WI38 (cell line): ENCODE measurements at regions not wholly inside any gene's neighbourhood (a gene's known extent, or its start where the extent isn't known, plus 50 kb on each side); places are given as distances from the start of the nearest gene placed in this dataset.

Source experiments
- H3K4me3 ChIP-seq: 2 replicates; pipeline ENCODE4 v1.5.1; 2011; ENCODE audit warnings: low read depth, mild to moderate bottlenecking, control low read depth, low read length
- CTCF ChIP-seq: IDR thresholded peaks from 2 replicates; pipeline ENCODE4 v1.5.1; 2012; ENCODE audit warnings: low read depth, mild to moderate bottlenecking, control low read depth, low read length

- no peak overlapping the region for H3K4me3 ChIP-seq
- TF ChIP-seq CTCF = no peak
These were observed 884.6 kb upstream of the GHITM start for GRCh38 chr10:83254698-83255097.

- no peak for TF ChIP-seq CTCF
- no peak overlapping the region for H3K4me3 ChIP-seq
These were observed 876.9 kb upstream of the GHITM start for GRCh38 chr10:83262434-83262833.

- H3K4me3 ChIP-seq = no peak overlapping the region
- no peak for TF ChIP-seq CTCF
These were observed 866.5 kb upstream of the GHITM start for GRCh38 chr10:83272666-83273434.

- no peak overlapping the region for H3K4me3 ChIP-seq
- no peak for TF ChIP-seq CTCF
These were observed 865.2 kb upstream of the GHITM start for GRCh38 chr10:83274088-83274487.

GRCh38 chr10:83276971-83277370, 862.3 kb upstream of the GHITM start:
- TF ChIP-seq CTCF = no peak
- no peak overlapping the region for H3K4me3 ChIP-seq

- H3K4me3 ChIP-seq = no peak overlapping the region
- TF ChIP-seq CTCF = no peak
These were observed 856.2 kb upstream of the GHITM start for GRCh38 chr10:83283151-83283550.

- TF ChIP-seq CTCF = no peak
- H3K4me3 ChIP-seq = no peak overlapping the region
These were observed 851.9 kb upstream of the GHITM start for GRCh38 chr10:83287374-83287773.
